ENCODE measurements at regions not wholly inside any gene's neighbourhood (a gene's known extent, or its start where the extent isn't known, plus 50 kb on each side); places are given as distances from the start of the nearest gene placed in this dataset.

DNA sequence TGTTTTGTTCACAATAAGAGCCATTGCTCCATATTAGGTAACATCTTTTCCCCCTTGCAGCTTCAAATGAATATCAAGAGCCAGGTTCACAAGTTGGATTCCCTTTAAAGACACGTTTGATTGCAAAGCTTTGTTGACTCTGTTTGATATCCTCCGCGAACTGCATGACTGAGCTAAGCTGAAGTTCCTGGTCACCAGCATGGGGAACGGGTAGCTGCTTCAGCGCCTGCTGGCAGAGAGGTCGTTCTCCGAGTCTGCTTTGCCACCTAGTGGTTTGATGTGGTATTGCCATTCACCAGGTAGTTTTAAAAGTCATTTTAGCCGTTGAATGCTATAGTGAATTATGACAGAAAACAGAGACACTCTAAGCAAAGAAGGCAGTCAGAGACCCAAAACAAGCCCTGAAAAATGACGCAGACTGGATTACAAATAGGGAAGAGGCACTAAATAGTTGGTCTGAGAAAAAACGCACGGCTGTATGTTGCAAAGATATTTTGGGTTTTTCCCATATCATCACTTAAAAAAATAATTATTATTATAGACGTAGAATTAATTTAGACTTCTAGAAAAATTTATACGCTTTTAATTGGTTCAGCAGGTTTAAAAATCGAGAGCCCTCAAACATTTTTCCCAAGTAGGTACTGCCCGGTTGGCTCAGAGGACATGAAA, 193.5 kb upstream of the FMN2 start:
- H3K4me1 Mint-ChIP-seq, result peaks cover 6% of the 10 kb centered on the region; the same call in 2 of the 3 replicates
- H3K4me3 ChIP-seq, result peak overlapping the region; percentile 2; the same call in 1 of the 2 replicates
- H3F3A ChIP-seq (replicated peaks; ENCODE audit: low read depth), result no peaks in the 10 kb centered on the region
- peaks cover 5% of the 10 kb centered on the region for H3K9me3 Mint-ChIP-seq
- H2AFZ ChIP-seq, result no peak overlapping the region
- no peaks in the 10 kb centered on the region for H3K79me2 ChIP-seq (replicated peaks; ENCODE audit: insufficient read depth)
- H3K36me3 Mint-ChIP-seq (ENCODE audit: low read depth), result peaks cover 6% of the 10 kb centered on the region; the same call in 2 of the 3 replicates
- no peak overlapping the region for H3K4me3 Mint-ChIP-seq
- no peak overlapping the region for H3K27ac ChIP-seq (ENCODE audit: low read depth)
- DNase-seq (ENCODE audit: low spot score) (peak; percentile 91), ATAC-seq (peak; percentile 98)
- H3K4me1 ChIP-seq (ENCODE audit: insufficient read depth), result peaks cover 11% of the 10 kb centered on the region
- no peaks in the 10 kb centered on the region for H3K27me3 ChIP-seq (ENCODE audit: insufficient read depth)
- H3K9me2 ChIP-seq (ENCODE audit: insufficient read depth), result no peaks in the 10 kb centered on the region
- H3K27me3 Mint-ChIP-seq (ENCODE audit: insufficient read depth, low read depth, poor library complexity), result no peaks in the 10 kb centered on the region
- 0 out of 2 replicates have a peak overlapping the region, but pooled peaks have one; percentile 21 for H3K27ac Mint-ChIP-seq
- no peaks in the 10 kb centered on the region for H4K20me1 ChIP-seq (replicated peaks; ENCODE audit: insufficient read depth)
- no peaks in the 10 kb centered on the region for H3K36me3 ChIP-seq (ENCODE audit: insufficient read depth)
- TF ChIP-seq JUNB (IDR thresholded peaks at IDR 0.05; ENCODE audit: unreplicated experiment), result no peak
- TF ChIP-seq POLR2AphosphoS5 (IDR thresholded peaks at IDR 0.05; ENCODE audit: low read depth), result no peak
- TF ChIP-seq CREB1 (CRISPR knock-in tag; IDR thresholded peaks at IDR 0.05; ENCODE audit: low read depth), result no peak
- TF ChIP-seq, protein P1, sequence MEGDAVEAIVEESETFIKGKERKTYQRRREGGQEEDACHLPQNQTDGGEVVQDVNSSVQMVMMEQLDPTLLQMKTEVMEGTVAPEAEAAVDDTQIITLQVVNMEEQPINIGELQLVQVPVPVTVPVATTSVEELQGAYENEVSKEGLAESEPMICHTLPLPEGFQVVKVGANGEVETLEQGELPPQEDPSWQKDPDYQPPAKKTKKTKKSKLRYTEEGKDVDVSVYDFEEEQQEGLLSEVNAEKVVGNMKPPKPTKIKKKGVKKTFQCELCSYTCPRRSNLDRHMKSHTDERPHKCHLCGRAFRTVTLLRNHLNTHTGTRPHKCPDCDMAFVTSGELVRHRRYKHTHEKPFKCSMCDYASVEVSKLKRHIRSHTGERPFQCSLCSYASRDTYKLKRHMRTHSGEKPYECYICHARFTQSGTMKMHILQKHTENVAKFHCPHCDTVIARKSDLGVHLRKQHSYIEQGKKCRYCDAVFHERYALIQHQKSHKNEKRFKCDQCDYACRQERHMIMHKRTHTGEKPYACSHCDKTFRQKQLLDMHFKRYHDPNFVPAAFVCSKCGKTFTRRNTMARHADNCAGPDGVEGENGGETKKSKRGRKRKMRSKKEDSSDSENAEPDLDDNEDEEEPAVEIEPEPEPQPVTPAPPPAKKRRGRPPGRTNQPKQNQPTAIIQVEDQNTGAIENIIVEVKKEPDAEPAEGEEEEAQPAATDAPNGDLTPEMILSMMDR (conservative IDR thresholded peaks at IDR 0.05; ENCODE audit: low read depth in 2 of 2), result peak; percentile 97 to 98
- H3K4me2 ChIP-seq, result peak overlapping the region; percentile 53

DNA sequence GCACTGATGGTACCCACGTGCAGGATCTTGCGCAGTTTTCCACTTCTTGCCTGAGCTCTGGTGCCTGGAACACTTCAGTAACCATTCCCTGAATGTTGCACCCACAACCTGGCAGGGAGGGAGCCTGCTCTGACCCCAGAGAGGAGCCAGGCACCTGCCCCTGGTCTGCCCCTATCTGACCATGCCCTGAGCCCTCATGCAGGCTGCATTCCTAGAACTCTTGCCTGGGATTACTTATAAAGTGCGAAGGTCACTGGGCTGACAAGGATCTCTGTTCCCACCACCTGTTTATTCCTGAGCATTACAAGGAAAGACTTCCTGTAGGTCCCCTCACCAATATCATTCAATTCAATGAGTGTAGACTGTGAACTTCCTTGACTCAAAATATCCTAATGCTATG, 191.9 kb upstream of the FMN2 start:
- no peak overlapping the region for H3K4me3 ChIP-seq
- no peak overlapping the region for H2AFZ ChIP-seq
- DNase-seq (ENCODE audit: low spot score) (no peak), ATAC-seq (no peak)
- H3K9me2 ChIP-seq (ENCODE audit: insufficient read depth), result no peaks in the 10 kb centered on the region
- Mint-ChIP-seq H3K4me3 (no peak overlapping the region), H3K36me3 (ENCODE audit: low read depth) (peaks cover 6% of the 10 kb centered on the region; the same call in 2 of the 3 replicates), H3K27ac (no peak overlapping the region), H3K9me3 (peaks cover 5% of the 10 kb centered on the region), H3K4me1 (peaks cover 6% of the 10 kb centered on the region; the same call in 2 of the 3 replicates), H3K27me3 (ENCODE audit: insufficient read depth, low read depth, poor library complexity) (no peaks in the 10 kb centered on the region)
- H4K20me1 ChIP-seq (replicated peaks; ENCODE audit: insufficient read depth), result no peaks in the 10 kb centered on the region
- no peak overlapping the region for H3K4me2 ChIP-seq
- H3K27me3 ChIP-seq (ENCODE audit: insufficient read depth), result no peaks in the 10 kb centered on the region
- H3K27ac ChIP-seq (ENCODE audit: low read depth), result no peak overlapping the region
- H3K36me3 ChIP-seq (ENCODE audit: insufficient read depth), result no peaks in the 10 kb centered on the region
- no peaks in the 10 kb centered on the region for H3K79me2 ChIP-seq (replicated peaks; ENCODE audit: insufficient read depth)
- H3F3A ChIP-seq (replicated peaks; ENCODE audit: low read depth), result no peaks in the 10 kb centered on the region
- peaks cover 11% of the 10 kb centered on the region for H3K4me1 ChIP-seq (ENCODE audit: insufficient read depth)
- no peak for TF ChIP-seq EZH2 (IDR thresholded peaks at IDR 0.05; ENCODE audit: low read depth, unreplicated experiment)
- TF ChIP-seq, protein P2, sequence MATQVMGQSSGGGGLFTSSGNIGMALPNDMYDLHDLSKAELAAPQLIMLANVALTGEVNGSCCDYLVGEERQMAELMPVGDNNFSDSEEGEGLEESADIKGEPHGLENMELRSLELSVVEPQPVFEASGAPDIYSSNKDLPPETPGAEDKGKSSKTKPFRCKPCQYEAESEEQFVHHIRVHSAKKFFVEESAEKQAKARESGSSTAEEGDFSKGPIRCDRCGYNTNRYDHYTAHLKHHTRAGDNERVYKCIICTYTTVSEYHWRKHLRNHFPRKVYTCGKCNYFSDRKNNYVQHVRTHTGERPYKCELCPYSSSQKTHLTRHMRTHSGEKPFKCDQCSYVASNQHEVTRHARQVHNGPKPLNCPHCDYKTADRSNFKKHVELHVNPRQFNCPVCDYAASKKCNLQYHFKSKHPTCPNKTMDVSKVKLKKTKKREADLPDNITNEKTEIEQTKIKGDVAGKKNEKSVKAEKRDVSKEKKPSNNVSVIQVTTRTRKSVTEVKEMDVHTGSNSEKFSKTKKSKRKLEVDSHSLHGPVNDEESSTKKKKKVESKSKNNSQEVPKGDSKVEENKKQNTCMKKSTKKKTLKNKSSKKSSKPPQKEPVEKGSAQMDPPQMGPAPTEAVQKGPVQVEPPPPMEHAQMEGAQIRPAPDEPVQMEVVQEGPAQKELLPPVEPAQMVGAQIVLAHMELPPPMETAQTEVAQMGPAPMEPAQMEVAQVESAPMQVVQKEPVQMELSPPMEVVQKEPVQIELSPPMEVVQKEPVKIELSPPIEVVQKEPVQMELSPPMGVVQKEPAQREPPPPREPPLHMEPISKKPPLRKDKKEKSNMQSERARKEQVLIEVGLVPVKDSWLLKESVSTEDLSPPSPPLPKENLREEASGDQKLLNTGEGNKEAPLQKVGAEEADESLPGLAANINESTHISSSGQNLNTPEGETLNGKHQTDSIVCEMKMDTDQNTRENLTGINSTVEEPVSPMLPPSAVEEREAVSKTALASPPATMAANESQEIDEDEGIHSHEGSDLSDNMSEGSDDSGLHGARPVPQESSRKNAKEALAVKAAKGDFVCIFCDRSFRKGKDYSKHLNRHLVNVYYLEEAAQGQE (IDR thresholded peaks at IDR 0.05; ENCODE audit: unreplicated experiment), result no peak
- TF ChIP-seq ZNF331 (CRISPR knock-in tag; IDR thresholded peaks at IDR 0.05; ENCODE audit: low read depth), result no peak
- no peak for TF ChIP-seq JUNB (IDR thresholded peaks at IDR 0.05; ENCODE audit: unreplicated experiment)
- TF ChIP-seq NANOG (IDR thresholded peaks at IDR 0.05; ENCODE audit: borderline replicate concordance), result no peak
- TF ChIP-seq, protein P3, sequence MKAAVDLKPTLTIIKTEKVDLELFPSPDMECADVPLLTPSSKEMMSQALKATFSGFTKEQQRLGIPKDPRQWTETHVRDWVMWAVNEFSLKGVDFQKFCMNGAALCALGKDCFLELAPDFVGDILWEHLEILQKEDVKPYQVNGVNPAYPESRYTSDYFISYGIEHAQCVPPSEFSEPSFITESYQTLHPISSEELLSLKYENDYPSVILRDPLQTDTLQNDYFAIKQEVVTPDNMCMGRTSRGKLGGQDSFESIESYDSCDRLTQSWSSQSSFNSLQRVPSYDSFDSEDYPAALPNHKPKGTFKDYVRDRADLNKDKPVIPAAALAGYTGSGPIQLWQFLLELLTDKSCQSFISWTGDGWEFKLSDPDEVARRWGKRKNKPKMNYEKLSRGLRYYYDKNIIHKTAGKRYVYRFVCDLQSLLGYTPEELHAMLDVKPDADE (IDR thresholded peaks at IDR 0.05), result no peak
- TF ChIP-seq ZNF114 (CRISPR knock-in tag; IDR thresholded peaks at IDR 0.05), result no peak
- TF ChIP-seq, protein P1 (conservative IDR thresholded peaks at IDR 0.05; ENCODE audit: low read depth in 2 of 2), result no peak
- no peak for TF ChIP-seq EZH2phosphoT487 (IDR thresholded peaks at IDR 0.05; ENCODE audit: unreplicated experiment)
- TF ChIP-seq POLR2AphosphoS5 (IDR thresholded peaks at IDR 0.05; ENCODE audit: low read depth), result no peak
- no peak for TF ChIP-seq CREB1 (CRISPR knock-in tag; IDR thresholded peaks at IDR 0.05; ENCODE audit: low read depth)

Measured in GM23338 (cell line).